ENCODE measurements at regions not wholly inside any gene's neighbourhood (a gene's known extent, or its start where the extent isn't known, plus 50 kb on each side); places are given as distances from the start of the nearest gene placed in this dataset.

GRCh38 chr20:23193801-23194384, 107.8 kb upstream of the CD93 start:
- TF ChIP-seq CTCF (IDR thresholded peaks at IDR 0.05) (no peak), POLR2A (IDR thresholded peaks at IDR 0.05) (no peak)
